GM10266 (cell line): ENCODE measurements at regions not wholly inside any gene's neighbourhood (a gene's known extent, or its start where the extent isn't known, plus 50 kb on each side); places are given as distances from the start of the nearest gene placed in this dataset.

Source experiments
- DNase-seq: peaks from one replicate; pipeline ENCODE4 v3.0.0; 2012; ENCODE audit errors: extremely low spot score
- TF ChIP-seq, protein P1 (sequence below): IDR thresholded peaks from 2 replicates; pipeline ENCODE4 v1.5.1; 2012; ENCODE audit warnings: mild to moderate bottlenecking, low read depth; ENCODE audit not compliant: control insufficient read depth, insufficient read depth; ENCODE audit errors: missing control alignments

- no peak for DNase-seq
- TF ChIP-seq, protein P1, sequence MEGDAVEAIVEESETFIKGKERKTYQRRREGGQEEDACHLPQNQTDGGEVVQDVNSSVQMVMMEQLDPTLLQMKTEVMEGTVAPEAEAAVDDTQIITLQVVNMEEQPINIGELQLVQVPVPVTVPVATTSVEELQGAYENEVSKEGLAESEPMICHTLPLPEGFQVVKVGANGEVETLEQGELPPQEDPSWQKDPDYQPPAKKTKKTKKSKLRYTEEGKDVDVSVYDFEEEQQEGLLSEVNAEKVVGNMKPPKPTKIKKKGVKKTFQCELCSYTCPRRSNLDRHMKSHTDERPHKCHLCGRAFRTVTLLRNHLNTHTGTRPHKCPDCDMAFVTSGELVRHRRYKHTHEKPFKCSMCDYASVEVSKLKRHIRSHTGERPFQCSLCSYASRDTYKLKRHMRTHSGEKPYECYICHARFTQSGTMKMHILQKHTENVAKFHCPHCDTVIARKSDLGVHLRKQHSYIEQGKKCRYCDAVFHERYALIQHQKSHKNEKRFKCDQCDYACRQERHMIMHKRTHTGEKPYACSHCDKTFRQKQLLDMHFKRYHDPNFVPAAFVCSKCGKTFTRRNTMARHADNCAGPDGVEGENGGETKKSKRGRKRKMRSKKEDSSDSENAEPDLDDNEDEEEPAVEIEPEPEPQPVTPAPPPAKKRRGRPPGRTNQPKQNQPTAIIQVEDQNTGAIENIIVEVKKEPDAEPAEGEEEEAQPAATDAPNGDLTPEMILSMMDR, result no peak
Observed at GRCh38 chr2:136247204-136247950, 129.4 kb upstream of the CXCR4 start.

GRCh38 chr2:136246086-136246669 lies 128.2 kb upstream of the CXCR4 start:
- peak; percentile 42 for DNase-seq
- TF ChIP-seq, protein P1, result no peak

DNA sequence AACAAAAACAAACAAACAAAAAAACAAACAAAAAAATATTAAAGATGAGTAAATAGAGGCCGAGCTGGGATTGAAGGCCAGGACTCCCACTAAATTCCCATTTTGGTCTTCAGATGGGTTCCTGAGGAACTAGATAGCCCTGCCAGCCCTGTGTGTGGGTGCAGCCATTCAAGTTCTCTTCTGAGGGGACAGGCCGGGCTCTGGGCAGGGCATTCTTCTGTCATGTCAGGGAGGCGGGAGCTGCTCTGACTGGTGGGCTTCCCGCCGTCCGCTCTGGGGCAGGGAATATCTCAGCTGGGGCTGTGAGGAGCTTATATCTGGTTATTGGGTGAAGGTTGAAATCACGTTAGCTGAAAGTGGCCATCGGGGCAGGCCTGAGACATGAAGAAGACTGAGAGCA lies 127.3 kb upstream of the CXCR4 start:
- DNase-seq, result no peak
- TF ChIP-seq, protein P1, result no peak

DNA sequence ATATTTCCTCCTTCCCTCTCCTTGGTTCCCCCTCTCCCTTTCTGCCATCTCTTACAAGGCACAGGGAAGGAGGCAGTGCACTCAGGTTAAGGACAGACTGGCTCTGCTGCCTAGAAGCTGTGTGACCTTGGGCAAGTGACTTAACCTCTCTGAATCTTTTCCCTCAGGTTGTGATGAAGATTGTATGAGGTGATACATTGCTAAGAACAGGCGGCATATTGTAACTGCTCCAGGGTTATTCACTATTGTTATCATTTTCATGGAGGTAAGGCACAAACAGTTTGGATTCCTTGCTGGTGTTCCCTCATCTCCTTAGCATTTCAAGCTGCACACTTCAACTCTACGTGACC lies 126.6 kb upstream of the CXCR4 start:
- no peak for DNase-seq
- TF ChIP-seq, protein P1, result no peak

GRCh38 chr2:136243638-136244535 lies 125.9 kb upstream of the CXCR4 start:
- TF ChIP-seq, protein P1, result no peak
- DNase-seq, result no peak

DNA sequence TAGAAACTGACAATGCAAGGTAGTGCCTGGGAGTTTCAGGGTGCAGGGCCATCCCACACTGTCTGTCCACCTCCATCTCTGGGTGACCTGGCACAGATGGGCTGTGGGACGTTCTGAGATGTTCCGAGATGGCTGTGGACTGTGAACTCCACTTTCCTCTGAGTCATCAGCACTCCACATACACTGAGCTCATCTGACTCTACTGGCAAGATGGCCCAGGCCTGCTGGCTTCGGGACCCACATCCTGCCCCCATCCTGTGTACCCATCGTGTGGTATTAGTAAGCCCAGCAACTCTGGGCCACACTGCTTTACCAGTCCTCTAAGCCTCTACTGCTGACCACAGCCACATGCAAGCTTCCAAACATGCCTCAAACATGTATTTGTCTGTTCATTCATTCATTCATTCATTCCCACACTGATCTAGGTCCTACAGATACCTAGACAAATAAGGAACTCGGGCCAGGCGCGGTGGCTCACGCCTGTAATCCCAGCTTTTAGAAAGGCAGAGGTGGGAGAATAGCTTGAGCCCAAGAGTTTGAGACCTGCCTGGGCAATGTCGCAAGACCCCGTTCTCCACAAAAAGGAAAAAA lies 124.8 kb upstream of the CXCR4 start:
- no peak for DNase-seq
- TF ChIP-seq, protein P1, result no peak

GRCh38 chr2:136242100-136242499 lies 124.2 kb upstream of the CXCR4 start:
- TF ChIP-seq, protein P1, result no peak
- DNase-seq, result no peak
